MG63 (cell line): ENCODE measurements at regions not wholly inside any gene's neighbourhood (a gene's known extent, or its start where the extent isn't known, plus 50 kb on each side); places are given as distances from the start of the nearest gene placed in this dataset.

ENCODE experiments used
- DNase-seq: peaks from one replicate; pipeline ENCODE4 v3.0.0-alpha.2; 2020
- H3K27me3 ChIP-seq: fragments of 250-450 bp; sonication (Bioruptor Pico); 2 replicates; pipeline ENCODE4 v1.5.1; 2020; ENCODE audit warnings: mild to moderate bottlenecking, moderate library complexity
- H3K36me3 ChIP-seq: fragments of 250-450 bp; sonication (Bioruptor Pico); 2 replicates; pipeline ENCODE4 v1.5.1; 2020; ENCODE audit warnings: mild to moderate bottlenecking, moderate library complexity
- H3K4me3 ChIP-seq: fragments of 250-450 bp; sonication (Bioruptor Pico); 2 replicates; pipeline ENCODE4 v1.5.1; 2020; ENCODE audit warnings: mild to moderate bottlenecking, moderate library complexity
- H3K9me3 ChIP-seq: fragments of 250-450 bp; sonication (Bioruptor Pico); 2 replicates; pipeline ENCODE4 v1.5.1; 2020; ENCODE audit warnings: mild to moderate bottlenecking, moderate library complexity

GRCh38 chr5:37892586-37892985 is 52.7 kb upstream of the GDNF start:
- no peak for DNase-seq
- Histone ChIP-seq H3K4me3 (no peak overlapping the region), H3K27me3 (no peaks in the 10 kb centered on the region), H3K36me3 (no peaks in the 10 kb centered on the region), H3K9me3 (no peaks in the 10 kb centered on the region)

DNA sequence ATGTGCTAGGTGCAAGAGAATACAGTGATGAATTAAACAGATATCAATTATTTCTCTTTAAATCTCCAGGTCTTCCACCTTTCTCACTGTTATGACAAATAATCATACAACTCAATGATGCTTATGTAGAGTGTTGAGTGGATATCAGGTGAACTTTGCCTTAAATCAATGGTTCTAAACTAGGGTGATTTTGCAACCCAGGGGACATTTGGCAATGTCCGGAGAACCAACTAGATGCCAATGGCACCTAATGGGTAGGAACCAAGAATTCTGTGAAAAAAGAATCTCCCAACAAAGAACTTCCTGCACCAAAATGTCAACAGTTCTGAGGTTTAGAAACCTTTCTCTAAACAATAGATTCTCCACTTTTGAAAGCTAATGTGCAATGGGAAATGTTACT is 52.0 kb upstream of the GDNF start:
- H3K4me3 ChIP-seq, result no peak overlapping the region
- no peaks in the 10 kb centered on the region for H3K27me3 ChIP-seq
- no peaks in the 10 kb centered on the region for H3K9me3 ChIP-seq
- DNase-seq, result no peak
- H3K36me3 ChIP-seq, result no peaks in the 10 kb centered on the region

DNA sequence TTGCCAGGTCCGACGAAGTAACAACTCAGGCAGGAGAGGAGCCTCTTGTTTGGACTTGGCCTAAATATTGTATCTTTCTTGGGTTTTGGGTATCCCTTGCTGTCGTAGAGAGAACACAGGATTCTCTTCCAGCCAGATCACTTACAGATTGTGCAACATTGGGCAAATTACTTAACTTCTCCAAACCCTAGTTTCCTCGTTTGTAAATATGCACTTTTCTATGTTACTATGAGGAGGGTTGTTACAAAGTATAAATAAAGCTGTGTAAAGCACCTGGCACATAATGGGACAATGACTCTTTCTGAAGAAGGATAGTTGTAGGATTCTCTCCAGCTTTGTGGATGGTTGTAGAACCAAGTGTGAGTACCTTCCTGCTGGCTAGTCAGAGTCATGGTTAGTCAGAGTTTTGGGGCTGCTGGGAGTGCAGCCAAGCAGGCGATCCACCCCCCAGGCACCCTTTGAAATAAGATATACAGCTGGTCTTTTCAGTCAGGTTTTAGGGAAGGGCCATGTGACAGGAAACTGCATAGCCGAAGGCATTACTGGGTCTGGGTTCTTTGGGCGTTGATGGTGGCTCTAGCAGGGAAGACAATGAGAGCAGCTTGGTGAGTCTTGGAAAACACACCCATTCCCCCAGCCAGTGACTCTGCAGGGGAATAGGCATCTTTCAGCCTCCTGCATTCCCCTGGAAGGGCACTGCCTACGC is 49.9 kb upstream of the GDNF start:
- Histone ChIP-seq H3K9me3 (no peaks in the 10 kb centered on the region), H3K4me3 (no peak overlapping the region), H3K36me3 (no peaks in the 10 kb centered on the region), H3K27me3 (no peaks in the 10 kb centered on the region)
- DNase-seq, result peak; percentile 80
